ENCODE measurements at regions not wholly inside any gene's neighbourhood (a gene's known extent, or its start where the extent isn't known, plus 50 kb on each side); places are given as distances from the start of the nearest gene placed in this dataset.

DNA sequence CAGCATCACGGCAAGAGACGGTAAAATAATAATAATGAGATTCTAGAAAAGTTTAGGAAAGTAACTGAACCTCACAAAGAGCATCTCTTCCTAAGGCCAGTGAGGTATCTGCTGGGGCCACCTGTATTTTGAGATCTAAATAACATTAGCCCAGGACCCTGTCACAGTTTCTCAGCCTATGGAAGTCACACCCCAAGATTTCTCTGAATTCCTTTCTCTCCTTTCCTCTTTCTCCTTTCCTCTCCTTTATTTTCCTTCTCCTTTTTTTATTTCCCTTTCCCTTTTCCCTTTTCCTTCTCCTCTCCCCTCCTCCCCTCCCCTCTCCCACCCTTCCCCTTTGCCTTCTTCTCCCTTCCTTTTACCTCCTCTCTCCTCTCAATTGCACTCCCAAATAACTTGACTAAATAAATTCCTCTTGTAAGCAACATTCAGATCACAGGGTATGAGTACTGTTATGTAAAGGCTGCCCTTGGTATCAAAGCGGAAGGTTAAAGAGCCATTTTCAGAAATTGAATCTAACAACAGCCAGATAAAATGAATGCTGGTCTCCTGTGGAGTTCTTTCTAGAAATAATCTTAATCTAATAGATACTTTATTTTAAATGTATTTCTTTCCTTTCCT lies 506.2 kb downstream of the EPM2A start:
- FAIRE-seq, result no peak

GRCh38 chr6:145233955-145234354 lies 501.4 kb downstream of the EPM2A start:
- no peak for FAIRE-seq

- no peak for FAIRE-seq
These were observed 500.1 kb downstream of the EPM2A start for GRCh38 chr6:145235207-145235606.

DNA sequence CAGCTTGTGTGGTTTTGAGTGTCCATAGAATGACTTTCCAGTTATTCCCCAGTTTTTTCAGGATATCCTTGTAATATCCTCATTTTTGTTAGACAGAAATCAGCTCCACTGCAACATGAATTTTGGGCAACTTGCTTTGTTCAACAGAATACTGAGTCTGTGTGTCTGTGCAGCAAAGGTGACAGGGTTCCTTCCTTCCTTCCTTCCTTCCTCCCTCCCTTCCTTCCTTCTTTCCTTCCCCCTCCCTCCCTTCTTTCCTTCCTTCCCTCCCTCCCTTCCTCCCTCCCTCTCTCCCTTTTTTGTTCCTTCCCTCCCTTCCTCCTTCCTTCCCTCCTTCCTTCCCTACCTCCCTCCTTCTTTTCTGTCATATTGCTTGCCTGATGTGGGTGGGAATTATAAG lies 496.5 kb downstream of the EPM2A start:
- FAIRE-seq, result no peak

DNA sequence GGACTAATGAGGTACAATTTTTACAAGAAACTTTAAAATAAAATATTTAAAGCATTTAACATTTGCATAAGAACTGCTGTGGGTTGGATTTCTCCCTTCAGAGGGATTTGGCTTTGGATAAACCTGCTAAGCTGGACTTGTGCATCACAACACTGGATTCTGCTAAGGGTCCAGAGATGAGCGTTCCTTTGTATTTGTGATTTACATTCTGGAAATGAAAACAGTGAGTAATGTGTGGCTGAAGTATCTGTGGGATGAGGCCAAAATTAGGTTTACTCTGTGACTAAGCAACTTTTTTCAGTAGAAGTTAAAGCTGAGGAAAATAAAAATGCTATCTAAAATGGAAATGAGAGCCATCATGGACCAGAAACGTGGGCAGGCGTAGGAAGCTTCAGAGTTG lies 494.3 kb downstream of the EPM2A start:
- no peak for FAIRE-seq

DNA sequence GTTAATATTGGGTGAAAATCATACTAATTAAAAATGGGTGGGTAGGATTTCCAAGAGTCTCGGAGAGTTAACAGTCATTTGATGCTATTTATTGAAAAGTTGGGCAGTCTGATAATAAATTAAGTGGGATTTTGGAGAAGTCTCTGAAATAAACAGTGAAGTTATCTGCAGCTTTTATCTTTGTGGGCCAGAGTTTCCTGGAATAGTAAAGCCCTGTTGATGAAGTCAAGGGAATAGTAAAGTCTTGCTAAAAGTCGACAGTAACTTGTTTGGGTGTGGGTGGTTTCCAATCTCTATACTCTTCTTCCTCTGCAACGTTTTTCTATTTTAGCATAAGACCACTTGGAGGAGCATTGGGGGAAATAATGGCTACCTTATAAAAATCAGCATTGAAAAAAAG lies 493.6 kb downstream of the EPM2A start:
- FAIRE-seq, result no peak

- no peak for FAIRE-seq
These were observed 490.8 kb downstream of the EPM2A start for GRCh38 chr6:145244349-145245100.

DNA sequence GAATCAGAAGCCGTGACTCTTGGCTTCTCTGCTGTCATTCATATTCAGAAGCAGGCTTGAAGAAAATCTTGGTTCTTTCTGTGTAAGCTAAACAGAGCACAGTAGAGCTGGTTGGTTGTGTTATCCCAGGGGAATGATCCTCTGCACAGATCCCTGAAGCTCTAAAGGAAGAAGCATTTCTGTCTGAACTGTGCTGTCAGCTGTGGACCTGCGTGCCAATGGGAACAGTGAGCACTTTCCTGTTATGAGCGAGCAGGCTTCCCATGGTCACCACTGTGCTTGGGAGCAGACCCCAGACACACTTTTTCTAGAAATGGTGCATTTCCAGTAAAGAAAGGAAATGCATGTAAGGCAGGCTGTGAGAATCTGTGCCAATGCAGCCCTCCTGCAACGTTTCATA lies 490.2 kb downstream of the EPM2A start:
- no peak for FAIRE-seq

DNA sequence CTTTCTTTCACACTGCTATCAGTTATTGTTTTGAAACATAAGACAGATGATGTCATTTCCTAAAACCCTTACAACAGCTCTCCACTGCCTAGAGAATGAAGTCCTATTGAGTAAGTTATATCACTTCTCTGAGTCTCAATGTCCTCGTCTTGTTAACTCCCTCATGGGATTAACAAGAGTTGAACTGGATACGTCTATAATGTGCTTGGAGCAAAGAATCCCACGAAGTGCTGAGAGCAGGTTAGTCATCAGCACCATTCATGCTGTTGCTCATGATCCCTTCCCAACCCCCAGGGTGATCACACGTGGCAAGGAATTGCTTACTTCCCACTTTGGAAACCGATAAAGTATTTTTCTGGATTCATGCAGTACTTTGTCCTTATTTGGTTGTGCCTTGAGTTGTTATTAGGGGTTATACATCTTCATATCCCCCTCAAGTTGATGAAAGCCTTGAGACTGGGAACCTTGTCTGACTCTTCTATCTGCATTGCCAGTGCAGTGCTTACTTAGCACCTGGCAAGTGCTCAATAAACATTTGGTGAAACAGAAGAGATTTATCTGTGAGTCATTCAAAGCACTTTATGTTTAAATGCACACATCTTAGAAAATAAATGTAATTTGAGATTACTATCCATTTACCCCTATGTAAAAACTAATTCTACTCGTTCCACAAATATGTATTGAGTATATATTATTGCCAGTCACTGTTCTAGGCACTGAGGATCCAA lies 487.5 kb downstream of the EPM2A start:
- FAIRE-seq, result no peak

- FAIRE-seq, result no peak
These were observed 484.9 kb downstream of the EPM2A start for GRCh38 chr6:145250436-145250835.

- FAIRE-seq, result no peak
These were observed 482.6 kb downstream of the EPM2A start for GRCh38 chr6:145252737-145253136.

GRCh38 chr6:145254649-145255401 lies 480.5 kb downstream of the EPM2A start:
- FAIRE-seq, result no peak

- no peak for FAIRE-seq
These were observed 477.6 kb downstream of the EPM2A start for GRCh38 chr6:145257704-145258103.

- FAIRE-seq, result no peak
These were observed 477.2 kb downstream of the EPM2A start for GRCh38 chr6:145258122-145258521.

DNA sequence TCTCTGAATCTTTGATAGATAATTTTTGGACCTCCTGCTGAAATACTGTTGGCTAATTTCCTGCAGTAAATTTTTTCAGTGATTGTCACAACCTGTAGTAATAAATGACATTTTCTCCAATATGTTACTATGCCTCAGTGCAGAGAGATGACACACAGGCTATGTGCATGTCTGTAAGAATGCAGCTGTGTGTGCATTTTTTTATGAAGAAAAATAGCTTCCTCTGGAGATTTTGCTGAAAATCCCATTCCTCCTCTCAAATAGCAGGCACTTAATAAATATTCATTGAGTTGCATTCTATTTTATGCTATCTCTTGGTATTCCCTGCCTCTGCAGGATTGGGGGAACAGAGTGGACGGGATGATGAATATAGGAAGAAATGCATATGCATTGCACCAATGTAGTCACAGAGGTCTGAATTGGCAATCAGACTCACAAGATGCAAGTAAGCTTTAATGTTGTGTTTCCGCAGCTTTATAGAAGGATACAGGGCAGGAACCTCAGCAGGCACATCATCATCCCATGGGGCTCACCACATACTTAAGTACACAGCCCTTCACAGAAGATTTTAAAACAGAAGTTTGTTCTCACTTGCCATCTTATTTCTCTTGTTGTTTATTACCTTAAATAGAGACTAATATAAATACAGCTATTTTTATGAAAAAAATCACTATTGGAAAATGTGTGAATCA lies 474.7 kb downstream of the EPM2A start:
- FAIRE-seq, result no peak

GRCh38 chr6:145261758-145262157 lies 473.6 kb downstream of the EPM2A start:
- no peak for FAIRE-seq

- no peak for FAIRE-seq
These were observed 472.5 kb downstream of the EPM2A start for GRCh38 chr6:145262771-145263170.

DNA sequence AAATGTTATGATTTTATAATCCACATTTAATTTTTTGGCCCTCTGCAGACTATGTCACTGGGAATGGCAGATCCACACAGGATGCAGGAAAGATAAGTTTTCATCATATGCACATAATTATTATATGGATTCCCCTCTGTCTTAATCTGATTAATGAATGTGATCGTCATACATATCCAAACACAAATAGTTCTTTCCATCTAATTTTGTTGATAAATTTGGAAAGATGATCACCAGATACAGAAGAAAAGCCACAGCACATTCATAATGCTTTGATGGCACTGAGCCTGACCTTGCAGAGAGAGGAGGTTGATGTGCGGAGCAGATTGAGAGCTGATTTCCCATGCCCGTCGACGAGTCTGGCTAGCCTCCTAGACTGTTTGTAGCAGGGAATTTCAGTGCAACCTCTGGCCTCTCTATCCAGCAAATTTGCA lies 471.5 kb downstream of the EPM2A start:
- FAIRE-seq, result no peak

DNA sequence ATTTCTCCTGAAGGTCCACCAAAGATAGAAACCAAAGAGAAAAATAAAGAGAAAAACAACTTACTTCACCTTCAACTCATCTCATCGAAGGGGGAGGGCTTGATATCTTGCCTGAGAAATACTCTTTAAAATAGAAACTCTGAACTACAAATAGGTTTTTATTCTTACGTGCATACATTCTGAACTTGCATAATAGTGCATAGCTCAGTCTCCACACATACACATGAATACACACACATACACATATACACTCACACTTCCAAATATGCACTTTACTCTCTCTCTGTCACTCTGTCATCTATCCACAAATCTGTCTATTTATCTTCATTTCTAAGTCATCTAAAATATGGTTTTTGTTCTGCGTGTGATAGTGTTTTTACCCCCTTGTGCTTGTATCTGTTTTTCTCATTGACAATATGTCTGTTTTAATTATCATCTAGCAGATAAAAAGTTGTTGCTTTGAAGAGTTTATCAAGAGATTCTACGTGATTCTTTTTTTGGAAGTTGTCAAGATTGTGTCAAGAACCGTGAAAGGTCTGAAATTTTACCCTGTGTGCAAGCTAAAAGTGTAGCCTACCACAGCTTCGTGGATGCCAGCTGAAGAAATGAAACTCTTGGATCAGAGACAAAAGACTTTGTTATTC lies 468.8 kb downstream of the EPM2A start:
- no peak for FAIRE-seq

DNA sequence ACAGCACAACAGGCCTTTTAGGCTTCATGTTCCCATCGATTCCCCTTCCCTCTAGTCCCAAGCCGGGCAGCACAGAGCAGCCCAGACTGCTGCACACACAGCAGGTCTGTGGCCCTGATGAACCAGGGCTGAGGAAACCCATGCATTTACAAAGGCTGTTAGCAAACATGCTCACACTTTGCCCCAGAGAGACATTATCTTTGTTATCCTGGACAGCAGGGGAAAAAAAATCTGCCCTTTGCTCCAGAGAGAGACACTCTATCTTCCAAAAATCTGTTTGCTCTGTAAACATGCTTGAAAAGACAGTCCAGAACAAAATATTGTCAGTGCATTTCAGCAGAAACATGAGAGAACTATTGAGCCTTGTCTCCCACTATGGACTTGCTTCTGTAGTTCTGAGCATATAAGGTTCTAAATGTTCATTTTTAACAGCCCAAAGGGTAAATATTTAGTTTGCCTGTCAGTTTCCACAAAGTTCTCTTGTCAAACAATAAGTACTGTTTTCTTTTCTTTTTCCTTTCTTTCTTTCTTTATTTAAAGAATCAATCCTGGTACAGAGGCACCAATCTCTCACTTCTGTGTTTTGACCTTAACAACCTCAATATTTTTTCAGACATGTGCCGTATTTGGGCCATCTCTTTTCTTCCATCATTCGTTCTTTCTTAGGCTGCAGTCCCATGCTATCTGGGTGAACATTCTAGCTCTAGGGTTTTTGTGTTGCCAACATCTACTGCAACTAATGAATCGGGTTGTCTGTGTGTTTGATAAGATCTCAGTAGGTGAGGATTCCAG lies 468.0 kb downstream of the EPM2A start:
- no peak for FAIRE-seq

GRCh38 chr6:145270464-145270863 lies 464.9 kb downstream of the EPM2A start:
- no peak for FAIRE-seq
